MM.1S (cell line): ENCODE measurements at regions not wholly inside any gene's neighbourhood (a gene's known extent, or its start where the extent isn't known, plus 50 kb on each side); places are given as distances from the start of the nearest gene placed in this dataset.

Experiments
- CTCF ChIP-seq: fragments of 300-600 bp; sonication (generic); IDR thresholded peaks from 2 replicates; pipeline ENCODE4 v1.5.1; 2016; ENCODE audit warnings: antibody characterized with exemption, low read length, mixed read lengths
- EZH2 ChIP-seq: fragments of 300-600 bp; sonication (generic); optimal IDR thresholded peaks from 2 replicates; pipeline ENCODE3; 2017; ENCODE audit warnings: low read depth, mild to moderate bottlenecking, antibody characterized with exemption, low read length, mixed read lengths

GRCh38 chr10:124153023-124153826 lies 59.8 kb upstream of the CHST15 start:
- TF ChIP-seq CTCF: peak; percentile 13; the same call in 1 of the 2 replicates
- TF ChIP-seq EZH2: no peak
